ENCODE measurements at regions not wholly inside any gene's neighbourhood (a gene's known extent, or its start where the extent isn't known, plus 50 kb on each side); places are given as distances from the start of the nearest gene placed in this dataset.
"Not testable (repeated sequence)": the region's sequence is repeated elsewhere in the genome, so short reads cannot be mapped to it uniquely, and the experiment has no call there.

DNA sequence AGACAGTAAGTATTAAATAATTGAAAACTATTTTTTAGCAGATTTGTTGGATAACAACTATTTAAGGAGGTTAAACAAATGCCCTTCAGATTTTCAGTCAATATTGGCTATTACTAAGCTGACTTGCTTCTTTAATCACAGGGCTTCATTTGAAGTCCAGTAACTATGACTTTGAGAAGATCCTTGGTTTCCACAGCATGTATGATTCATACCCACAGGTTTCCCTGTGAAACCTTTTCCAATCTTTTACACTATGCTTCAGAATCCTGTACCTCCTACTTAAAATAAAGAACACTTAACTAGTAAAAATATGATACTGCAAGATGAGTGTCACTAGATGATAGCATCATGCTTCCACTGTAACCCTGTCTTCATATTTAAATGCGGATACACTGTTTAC lies 211.9 kb downstream of the SPATA31A1 start:
- not testable (repeated sequence) for DNase-seq

DNA sequence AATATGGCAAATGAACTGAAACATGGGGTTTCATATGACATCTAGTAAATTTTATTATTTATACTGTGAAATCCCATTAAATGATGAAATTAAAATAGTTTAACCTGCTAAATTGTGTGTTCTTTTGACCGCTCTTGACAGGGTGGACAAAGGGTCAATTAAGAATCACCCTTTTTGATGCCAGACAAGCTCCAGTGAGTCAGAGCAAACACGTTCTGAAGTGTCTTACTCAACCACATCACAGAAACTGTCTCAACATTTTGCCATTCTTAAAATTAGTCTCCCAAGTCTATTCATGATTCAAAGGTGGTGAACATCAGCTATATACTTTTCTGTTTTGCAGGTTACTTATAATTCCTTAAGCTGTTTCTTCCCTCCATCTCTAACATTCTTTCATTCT lies 213.4 kb downstream of the SPATA31A1 start:
- DNase-seq = not testable (repeated sequence)

DNA sequence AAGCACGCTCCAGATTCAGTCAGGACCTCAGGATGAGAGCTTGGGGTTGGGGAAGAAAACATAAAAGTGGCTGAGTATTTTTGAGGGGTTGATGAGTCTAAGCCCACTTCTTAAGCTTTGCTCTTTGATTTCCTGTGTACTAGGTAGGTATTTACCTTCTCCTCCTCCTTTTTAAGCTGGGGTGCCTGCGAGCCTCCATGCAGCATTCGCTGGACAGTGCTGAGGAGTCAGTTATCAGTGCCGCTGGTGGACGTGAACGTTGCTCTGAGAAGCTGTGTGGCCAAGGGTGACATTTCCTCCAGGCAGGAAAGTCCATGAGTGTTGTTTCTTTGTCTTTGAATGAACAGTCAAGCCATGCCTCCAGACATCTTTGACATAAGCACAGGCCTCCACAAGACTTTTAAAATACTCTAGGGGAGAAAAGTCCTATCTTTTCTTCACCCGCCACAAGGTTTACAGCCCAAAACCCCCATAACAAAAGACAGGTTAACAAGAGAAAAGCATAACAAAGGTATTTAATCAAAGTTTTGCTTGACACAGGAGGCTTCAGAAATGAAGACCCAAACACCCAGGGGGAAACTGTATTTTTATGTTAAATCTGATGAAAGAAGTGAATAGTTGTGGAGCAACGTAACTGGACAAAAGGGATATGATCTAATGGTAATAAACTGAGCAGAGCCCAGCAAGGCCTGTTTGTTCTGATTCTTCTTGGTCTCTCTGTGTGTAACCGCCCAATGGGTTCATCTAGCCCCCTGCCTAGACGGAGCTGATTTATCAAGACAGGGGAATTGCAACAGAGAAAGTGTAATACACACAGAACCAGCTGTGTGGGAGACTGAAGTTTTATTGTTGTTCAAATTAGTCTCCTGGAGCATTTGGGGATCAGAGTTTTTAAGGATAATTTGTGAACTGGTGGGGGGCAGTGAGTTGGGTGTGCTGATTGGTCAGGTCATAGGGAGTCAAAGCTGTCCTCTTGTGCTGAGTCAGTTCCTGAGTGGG lies 217.9 kb downstream of the SPATA31A1 start:
- not testable (repeated sequence) for DNase-seq

DNA sequence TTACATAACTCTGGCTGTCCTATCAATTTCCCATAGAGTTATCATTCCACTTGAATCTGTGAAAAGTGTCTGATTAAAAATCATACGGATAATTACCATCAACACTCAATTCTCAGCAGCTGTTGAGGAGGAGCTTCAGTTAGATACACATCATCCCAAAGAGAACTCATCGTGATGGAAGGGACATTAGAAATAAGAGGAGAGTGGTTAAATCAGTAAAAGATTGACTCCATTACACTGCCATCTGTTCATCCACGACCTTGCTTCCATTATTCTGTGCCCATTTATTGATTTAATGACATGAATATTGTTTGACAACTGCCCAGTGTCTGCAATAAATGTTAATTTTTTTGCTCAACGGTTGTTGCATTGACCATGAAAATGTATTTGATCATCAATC lies 223.5 kb downstream of the SPATA31A1 start:
- not testable (repeated sequence) for DNase-seq

DNA sequence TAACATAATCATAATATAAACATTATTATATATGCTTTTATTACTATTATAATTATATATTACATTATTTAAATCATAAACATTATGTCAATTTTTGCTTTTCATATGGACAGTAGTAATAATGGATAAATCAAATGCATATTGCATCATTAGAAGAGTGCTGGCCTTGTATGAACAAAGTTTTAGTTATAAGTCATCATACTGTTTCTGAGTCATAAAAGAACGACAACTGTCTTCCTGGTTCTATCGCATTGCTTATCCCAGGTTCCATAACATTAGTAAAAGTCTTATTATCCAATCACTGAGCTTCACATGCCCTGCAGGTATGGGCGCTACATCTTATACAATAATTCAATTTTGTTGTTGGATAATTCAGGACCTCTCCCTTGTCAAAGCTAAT lies 225.8 kb downstream of the SPATA31A1 start:
- not testable (repeated sequence) for DNase-seq

DNA sequence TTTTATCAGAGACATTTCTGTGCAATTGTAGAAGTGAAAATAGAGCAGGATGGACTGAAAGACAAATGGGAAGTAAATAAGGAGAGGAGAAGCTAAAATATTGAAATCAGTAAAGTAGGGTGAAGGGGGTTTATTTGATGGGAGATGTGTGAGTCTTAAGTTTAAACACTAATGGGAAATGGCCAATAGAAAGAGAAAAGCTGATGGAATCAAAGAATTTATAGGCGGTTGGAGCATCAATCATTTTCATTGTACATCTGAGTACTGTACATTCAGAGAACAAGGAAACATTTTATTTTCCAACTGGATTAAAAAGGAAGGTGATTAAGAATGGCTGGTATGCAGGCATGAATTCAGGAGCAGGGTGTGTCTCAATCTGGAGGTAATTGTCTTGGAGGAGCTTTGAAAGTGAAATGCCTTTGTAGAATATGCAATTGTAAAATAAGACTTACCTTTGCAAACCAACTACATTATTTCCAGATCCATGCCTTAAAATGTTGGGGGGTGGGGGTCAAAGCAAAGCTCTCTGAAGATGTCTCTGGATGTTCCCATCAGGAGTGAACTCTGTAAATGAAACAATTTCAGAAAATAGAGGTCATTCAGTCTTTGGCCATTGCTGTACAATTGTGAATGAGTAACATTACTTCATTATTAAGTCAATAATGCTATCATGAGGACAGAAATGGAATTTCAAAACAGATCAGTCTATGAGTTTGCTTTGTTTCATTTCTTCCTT lies 227.4 kb downstream of the SPATA31A1 start:
- not testable (repeated sequence) for DNase-seq

DNA sequence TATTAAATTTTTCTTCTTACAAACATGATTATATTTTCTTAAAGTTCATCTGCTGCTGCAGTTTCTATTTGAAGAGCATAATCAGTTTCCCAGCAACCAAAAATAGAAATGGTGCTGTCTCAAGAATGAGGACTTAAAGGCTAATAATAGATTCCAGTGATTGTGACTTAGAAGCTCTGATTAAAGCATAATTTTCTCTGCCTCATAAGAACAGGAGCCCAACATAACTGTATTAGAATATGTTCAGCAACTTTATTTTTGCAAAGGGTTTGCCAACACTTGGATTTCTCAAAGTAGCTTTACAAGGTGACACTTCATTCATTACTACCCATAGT lies 227.9 kb downstream of the SPATA31A1 start:
- not testable (repeated sequence) for DNase-seq

DNA sequence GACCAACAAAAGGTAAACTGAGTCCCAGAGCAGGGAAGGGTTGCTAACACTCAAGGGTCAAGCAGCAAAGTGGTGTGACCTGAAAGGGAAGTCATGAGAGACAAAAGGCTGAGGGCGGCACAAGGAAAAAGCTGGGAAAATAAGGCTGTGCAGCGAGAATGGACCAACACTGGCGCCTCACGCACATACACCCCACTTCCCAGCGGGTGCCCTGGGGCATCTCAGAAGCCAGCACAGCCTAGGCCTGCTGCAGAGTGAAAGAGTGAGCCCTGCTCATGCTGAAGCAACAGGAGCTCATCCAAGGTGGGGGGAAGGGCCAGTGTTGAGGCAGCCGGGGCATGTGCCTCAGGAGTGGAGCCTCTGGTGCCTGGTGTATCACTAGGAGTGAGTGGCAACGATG lies 229.8 kb downstream of the SPATA31A1 start:
- not testable (repeated sequence) for DNase-seq

DNA sequence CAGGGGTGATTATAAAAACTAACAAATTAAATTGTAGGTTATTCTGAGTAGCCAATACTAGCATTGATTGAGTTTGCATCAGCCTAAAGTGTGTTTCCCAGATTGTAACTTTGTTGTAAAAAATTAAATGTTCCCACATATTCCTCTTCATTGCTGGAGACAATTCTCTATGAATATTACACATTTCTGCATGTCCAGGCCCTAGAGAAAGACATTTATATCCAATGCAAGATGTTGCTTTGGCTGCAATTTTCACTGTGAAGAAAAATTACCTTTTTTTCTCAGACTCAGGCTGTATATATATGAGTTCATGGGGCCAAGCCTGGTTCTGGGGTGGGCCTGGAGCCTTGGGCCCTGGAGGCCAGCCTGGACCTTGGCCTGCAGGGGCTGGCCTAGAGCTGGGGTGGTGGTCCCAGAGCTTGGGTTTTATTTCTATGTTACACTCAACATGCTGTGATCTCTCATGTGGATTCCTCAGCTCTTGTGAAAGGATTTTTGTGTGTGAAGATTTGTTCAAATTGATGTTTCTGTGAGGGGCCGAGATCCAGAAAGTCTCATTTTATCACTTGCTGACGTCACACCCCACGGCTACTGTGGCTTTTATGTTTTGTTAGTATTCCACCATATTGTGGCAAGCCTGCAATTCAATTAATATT lies 232.5 kb downstream of the SPATA31A1 start:
- DNase-seq = no peak

DNA sequence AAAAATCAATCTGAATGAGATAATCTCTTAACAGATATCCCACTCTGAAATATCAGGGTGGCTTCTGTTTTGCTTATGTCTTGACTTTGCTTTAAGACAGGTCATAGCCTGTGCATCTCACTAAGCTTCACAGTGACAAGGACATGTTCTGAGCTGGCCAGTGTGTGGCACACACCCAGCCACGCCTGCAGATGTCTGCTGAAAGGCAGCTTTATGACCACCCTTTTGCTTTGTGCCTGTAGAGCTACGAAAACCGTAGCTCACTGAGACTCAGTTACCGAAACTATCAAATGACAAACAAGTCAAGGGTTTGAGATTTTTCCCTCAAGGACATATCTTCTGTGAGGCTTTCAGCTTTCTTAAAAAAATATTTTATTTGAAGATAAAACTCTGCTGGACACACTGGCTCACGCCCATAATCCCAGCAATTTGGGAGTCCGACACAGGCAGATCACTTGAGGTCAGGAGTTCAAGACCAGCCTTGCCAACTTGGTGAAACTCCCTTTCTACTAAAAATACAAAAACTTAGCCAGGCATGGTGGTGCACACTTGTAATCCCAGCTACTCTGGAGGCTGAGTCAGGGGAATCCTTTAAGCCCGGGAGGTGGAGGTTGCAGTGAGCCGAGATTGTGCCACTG lies 233.2 kb downstream of the SPATA31A1 start:
- no peak for DNase-seq

DNA sequence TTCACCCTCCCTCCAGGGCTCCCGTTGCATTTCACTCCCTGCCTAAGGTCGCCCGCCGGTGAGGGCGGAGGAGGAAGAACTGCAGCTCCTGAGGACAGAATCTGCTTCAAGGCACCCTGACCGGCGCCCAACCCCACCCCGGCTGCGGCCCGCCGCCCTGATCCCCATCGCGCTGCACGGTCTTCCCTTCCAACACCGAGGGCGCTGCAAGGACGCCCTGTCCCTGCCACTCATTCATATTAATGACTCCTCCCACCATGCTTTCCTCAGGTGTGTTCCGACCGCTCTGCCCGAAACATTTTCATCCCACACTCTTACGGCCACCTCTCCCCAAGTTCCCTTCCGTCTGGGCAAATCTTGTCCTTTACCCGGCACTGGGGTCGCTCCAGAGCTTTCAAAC lies 248.6 kb downstream of the SPATA31A1 start:
- DNase-seq = not testable (repeated sequence)

DNA sequence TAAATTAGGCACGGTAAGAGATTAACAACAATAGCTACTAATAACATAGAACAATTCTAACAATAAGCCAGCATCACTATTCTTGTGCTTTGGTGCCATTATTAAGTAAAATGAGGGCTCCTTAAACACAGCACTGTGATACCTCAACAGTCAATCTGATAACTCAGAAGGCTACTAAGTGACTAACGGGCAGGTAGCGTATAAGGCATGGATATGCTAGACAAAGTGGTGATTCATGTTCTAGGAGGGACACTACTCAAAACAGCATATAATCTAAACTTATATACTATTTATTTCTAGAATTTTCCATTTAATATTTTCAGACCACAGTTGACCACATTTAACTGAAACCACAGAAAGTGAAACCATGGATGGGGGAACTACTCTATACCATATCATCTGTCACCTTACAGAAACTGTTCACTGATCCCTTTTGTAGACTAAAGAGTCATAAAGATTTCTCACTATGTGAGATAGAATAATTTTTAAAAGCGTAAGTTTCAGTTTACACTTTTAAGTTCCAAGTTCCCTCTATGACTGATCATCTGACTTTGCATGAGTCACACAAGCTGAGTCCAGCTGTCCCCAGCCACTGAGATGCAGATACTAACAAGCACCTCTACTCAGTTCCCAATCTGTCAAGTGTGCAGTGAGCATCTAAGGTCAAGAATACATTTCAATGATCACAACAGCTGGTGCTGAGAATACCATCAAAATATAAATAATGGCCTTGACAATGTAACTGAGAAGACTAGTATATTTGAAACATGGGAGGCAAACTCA lies 256.2 kb downstream of the SPATA31A1 start:
- DNase-seq = not testable (repeated sequence)

DNA sequence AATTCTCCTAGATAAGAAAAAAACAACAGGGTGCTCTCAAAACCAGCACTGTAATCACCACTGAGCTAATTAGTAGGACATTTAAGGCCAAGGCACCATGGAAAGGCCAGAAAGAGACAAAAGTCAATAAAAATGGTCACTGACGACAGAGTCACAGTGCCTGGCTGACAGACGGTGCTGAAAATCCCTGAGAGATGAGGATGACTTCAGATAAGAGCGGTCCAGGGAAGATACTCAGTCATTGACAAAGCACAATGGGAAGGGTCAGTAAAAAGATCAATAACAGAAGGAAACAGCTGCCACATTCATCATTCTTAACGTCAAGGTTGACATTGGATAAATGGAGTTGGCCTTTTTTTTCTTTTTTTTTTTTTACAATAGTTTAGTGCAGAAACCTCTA lies 261.0 kb downstream of the SPATA31A1 start:
- not testable (repeated sequence) for DNase-seq

DNA sequence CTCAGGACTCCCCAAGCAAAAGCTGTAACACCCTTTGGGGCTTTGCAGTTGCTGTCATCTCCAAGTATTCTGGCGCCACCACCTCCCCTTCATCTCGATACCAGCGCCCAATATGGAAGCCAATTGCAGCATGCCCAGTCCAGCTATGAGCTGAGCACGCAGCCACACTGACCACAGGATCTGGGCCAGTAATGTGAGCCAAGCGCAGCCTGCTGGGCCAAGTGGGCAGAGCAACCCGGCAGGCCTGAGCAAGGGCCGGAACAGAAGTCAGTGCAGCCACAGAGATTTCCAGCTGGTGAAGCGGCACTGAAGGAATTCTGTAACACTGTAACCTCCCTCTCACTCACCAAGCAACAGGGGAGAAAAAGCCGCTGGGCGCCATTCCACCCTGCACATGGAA lies 268.6 kb downstream of the SPATA31A1 start:
- not testable (repeated sequence) for DNase-seq

DNA sequence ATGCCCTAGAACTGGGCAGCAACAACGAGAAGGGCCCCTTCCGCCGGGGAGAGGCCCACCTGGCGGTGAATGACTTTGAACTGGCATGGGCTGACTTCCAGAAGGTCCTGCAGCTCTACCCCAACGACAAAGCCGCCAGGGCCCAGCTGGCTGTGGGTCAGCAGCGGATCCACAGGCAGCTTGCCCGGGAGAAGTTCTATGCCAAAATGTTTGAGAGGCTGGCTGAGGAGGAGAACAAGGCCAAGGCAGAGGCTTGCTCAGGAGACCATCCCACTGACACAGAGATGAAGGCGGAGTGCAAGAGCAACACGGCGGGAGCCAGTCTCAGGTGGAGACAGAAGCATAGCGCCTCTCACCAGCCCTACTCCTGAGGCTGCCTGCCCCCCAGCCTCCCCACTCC lies 276.6 kb downstream of the SPATA31A1 start:
- not testable (repeated sequence) for DNase-seq

DNA sequence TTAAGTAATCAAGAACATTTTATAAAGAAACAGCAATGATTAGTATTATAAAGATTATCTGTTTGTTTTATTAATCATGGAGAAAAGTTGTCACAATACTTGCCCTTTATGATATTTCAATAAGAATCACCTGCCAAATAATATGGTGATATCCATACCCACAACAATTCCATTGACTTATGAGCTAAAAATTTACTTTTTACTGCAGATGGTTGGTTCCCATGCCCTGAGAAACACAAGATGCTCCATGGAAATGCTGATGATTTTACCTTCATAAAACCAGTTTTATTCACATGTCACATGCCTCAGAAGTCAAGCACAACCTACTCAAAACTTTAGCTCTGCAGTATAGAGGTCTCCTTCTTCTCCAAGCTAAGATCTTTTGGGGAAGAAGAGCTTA lies 293.6 kb downstream of the SPATA31A1 start:
- DNase-seq = not testable (repeated sequence)

DNA sequence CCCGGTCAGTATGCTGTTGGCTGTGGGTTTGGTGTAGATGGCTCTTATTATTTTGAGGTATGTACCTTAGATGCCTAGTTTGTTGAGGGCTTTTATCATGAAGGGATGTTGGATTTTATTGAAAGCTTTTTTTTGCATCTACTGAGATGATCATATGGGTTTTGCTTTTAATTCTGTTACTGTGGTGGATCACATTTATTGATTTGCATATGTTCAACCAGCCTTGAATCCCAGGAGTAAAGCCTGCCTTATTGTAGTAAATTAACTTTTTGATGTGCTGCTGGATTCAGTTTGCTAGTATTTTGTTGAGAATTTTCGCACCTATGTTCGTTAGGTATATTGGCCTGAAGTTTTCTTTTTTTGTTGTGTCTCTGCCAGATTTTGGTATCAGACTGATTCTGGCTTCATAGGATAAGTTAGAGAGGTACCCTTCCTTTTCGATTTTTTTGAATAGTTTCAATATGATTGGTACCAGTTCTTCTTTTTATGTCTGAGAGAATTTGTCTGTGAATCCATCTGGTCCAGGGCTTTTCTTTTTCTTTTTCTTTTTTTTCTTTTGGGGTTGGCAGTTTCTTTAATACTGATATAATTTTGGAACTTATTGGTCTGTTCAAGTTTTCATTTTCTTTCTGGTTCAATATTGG lies 301.6 kb downstream of the SPATA31A1 start:
- not testable (repeated sequence) for DNase-seq

DNA sequence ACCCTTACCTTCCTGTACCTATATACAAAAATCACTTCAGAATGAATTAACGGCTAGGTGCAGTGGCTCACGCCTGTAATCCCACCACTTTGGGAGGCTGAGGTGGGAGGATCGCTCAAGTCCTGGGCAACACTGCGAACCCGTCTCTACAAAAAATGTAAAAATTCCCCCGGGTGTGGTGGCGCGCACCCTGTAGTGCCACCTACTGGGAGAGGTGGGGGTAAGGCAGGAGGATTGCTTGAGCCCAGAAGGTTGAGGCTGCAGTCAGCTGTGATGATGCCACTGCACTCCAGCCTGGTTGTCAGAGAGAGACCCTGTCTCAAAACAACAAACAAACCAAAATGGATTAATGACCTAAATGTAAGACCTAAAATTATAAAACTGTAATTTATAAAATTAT lies 307.6 kb downstream of the SPATA31A1 start:
- DNase-seq = not testable (repeated sequence)

DNA sequence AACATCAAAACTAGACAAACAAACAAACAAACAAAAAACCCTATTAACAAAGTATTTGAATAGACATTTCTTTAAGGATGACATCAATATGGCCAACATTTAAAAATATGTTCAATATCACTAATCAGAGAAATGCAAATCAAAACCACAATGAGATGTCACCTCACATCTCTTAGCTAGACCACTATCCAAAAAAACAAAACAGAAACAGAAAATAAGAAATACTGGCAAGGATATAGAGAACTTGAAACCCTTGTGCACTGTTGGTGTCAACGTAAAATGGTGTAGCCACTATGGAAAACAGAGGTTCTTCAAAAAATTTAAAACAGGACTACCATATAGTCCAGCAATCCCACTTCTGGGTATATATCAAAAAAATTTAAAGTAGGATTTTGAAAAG lies 308.2 kb downstream of the SPATA31A1 start:
- DNase-seq = not testable (repeated sequence)

DNA sequence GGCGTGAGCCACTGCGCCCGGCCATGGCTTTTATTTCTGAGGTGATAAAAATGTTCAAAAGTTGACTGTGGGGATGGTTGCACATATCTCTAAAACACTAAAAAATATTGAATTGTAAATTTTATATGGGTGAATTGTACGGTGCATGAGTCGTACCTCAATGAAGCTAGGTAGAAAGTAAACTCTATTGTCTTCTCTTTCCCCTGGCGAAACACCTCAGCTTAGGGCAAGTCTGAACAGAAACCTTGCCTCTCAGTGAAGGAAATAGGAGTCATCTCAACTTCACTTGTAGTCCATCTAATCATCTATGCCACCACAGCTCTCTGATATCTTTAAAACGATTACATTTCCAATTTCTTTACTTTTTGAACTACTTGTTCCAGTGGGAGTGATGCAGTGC lies 309.6 kb downstream of the SPATA31A1 start:
- DNase-seq = not testable (repeated sequence)

DNA sequence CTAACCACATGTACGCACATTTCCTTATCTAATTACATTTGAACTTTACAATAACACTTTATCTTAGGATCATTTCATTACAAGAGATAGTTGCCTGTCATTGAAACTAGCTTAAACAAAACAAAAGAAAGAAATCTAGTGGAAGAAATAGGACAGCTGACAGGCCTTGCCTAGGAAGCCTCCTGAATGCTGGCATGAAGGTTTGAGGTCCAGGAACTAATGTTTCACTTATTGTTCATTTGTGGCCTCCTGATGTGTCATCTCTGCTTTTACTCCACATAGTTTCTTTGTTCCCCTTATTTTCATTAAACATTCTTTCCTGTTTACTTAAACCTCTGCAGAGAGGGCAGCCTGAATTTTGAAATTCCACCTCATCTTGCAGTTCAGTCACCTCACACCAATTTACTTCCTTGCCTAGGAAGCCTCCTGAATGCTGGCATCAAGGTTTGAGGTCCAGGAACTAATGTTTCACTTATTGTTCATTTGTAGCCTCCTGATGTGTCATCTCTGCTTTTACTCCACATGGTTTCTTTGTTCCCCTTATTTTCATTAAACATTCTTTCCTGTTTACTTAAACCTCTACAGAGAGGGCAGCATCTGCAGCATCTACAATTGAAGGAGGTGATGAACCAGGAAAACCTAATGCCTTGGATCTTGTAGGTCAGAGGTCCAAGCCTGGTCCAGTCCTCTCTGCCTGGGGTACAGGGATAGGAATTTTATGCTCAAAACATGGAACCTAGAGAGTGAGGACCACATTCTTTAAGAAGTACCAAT lies 319.2 kb downstream of the SPATA31A1 start:
- not testable (repeated sequence) for DNase-seq

All from NCI-H187 treated with DMSO at 0.1 percent for 48 hours (cell line).